HG02938 (cell line): ENCODE measurements at regions not wholly inside any gene's neighbourhood (a gene's known extent, or its start where the extent isn't known, plus 50 kb on each side); places are given as distances from the start of the nearest gene placed in this dataset.

Experiments
- ATAC-seq: cut with Tn5 transposase; IDR thresholded peaks from one replicate; pipeline ENCODE4 v1.9.1; 2021; ENCODE audit warnings: mild to moderate bottlenecking, moderate library complexity; ENCODE audit not compliant: unreplicated experiment

DNA sequence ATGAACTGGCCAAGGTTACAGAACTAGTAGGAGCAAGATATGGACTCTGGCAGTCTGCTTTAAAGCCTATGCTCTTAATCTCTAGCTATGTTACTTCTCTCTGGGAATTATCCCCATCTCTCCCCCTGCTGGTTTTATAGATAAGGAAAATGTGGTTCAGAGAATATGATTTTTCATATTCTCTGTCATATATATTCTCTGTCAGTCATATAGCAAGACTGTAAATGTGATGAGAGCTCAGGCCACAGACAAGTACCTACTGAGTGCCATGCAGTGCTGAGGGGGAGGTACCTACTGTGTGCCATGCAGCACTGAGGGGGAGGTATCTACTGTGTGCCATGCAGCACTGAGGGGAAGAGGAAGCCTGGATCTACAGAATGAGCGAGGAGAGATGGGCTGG, 220.3 kb upstream of the FGGY start:
- ATAC-seq, result no peak

DNA sequence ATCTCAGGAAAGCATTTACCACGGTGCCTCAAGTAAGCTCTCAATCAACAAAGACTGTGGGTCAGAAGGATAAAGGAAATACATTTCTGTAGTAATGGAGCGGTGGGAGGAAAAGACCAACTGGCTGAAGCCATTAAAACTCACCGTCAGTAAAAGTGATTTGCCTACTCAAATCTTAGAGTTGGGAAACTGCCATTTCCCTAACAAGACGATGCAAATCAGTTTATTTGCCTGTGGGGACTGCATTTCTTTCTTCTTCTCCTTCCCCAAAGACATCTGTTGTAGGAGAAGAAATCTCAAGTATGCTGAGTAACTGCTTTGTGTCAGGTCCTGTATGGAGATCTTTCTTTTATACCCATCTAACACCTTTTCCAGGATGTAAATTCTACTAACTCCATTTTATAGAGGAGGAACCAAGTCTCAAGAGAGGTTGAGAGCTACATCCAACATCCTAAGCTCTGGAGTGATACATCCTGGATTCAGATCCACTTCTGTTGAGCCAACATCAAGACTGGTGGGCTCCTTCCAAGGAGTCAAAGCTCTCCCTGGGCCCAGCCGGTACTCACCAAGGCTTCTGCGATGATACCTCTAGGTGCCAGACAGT, 219.3 kb upstream of the FGGY start:
- ATAC-seq, result no peak

DNA sequence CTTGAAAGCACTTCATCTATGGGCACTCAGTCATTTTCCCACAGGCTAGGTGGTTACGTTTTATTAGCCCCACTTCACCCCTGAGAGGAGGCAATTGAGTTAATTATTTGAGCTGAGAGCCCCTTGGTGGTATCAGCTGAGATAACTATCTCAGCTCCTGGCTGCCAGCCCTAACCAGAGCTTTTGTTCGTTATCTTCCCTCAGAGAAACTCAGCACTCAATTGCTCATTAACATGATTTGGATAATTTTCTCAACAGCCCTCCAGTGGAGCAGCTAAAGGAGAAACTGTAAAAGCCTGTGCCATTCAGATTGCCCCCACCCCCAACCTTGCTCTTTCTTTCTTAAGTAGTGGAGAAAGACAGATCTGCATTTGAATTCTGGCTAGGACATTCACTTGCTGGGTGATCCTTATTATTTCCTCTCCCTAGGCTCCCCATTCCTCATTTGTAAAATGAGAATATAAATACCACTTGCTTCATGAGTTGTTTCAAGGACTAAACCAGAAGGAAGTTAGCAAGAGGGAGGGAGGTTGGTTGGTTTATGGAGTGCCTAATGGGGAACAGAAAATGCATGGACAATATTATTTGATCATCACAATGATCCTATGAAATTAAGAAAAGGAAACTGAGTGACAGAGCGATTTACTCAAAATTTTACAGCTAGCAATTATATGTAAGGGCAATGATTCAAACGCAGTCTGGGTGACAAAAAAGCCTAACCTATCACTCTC, 218.7 kb upstream of the FGGY start:
- ATAC-seq, result no peak

DNA sequence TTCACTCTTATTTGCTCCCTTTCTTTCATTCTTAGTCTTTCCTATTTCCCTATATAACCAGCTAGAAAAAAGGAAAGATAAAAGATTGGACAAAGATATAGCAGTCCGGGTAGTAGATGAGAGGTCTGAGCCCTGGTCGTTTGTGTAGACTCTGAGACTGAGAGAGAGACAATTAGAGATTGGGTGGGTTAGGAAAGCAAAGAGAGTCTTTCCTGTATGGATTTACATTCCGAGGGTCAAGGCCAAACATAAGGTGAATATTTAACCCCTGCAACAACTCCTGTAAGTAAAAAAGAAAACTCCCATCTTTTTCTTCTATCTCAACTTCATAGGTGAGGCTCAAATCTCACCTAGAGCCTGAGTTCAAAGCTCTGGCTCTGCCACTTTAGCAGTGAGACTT, 218.0 kb upstream of the FGGY start:
- ATAC-seq, result no peak

DNA sequence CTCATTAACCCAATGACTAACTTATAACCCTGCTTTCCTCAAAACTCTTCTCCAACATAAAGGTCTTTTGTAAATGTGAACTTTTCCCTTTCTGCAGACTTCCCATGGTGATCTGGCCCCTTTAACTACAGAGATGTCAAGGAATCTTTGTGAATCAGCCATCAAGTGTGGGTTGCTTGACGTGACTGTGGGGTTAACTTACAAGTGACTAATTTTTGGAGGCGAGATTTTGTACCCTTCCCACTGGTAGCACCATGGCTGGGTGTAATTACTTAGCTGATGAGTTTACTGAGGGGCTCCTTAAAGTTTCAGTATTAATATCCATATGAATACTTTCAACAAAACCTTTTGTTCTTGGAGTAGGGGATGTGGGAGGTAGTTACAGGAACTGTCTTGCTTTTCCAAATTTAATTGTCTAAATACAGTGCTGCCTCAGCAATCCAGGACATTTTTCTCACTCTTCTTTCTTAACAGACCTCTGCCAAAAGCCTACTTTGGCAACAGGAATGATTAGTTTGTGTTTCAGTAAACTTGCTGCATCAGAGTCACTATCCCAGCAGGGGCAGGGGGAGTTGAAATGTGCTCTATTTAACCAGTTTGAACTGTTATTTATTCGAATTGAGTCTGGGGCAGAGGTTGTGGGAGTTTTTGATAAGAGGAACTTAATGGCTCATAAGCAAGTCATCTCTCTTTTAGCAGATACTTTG, 217.3 kb upstream of the FGGY start:
- ATAC-seq, result no peak

DNA sequence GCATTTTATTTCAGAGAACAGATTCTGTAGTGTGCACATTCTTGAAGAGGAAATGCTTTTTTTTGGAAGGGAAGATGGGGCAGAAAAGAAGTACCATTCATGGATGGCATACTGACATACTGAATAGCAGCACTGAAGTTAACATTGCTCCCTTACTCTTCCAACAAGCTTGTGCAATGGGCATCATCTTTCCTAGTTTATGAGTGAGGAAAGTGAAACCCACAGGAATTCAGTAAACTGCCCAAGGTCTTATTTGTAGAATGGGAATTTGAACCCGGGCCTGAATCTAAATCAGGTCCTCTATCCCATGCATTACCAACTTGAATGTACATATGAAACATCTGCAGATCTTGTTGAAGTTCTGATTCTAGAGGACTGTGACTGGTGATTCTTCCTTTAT, 215.7 kb upstream of the FGGY start:
- ATAC-seq, result no peak

DNA sequence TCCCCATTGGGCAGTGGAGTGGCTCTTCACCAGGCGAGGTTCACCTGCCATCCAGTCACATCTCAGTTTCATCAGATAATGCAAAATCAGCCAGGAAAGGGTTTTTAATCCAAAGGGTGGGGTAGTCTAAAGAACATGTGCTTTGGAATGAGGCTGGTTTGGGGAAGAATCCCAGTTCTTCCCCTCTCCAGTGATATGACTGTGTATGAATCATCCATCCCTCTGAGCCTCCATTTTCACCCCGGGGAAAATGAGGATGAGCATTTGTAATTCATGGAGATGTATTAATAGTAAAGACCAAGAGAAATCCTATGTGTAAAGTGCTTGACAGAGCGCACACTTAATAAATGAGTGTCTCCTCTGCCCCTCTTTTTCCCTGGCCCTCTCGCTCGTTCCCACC, 215.1 kb upstream of the FGGY start:
- no peak for ATAC-seq

DNA sequence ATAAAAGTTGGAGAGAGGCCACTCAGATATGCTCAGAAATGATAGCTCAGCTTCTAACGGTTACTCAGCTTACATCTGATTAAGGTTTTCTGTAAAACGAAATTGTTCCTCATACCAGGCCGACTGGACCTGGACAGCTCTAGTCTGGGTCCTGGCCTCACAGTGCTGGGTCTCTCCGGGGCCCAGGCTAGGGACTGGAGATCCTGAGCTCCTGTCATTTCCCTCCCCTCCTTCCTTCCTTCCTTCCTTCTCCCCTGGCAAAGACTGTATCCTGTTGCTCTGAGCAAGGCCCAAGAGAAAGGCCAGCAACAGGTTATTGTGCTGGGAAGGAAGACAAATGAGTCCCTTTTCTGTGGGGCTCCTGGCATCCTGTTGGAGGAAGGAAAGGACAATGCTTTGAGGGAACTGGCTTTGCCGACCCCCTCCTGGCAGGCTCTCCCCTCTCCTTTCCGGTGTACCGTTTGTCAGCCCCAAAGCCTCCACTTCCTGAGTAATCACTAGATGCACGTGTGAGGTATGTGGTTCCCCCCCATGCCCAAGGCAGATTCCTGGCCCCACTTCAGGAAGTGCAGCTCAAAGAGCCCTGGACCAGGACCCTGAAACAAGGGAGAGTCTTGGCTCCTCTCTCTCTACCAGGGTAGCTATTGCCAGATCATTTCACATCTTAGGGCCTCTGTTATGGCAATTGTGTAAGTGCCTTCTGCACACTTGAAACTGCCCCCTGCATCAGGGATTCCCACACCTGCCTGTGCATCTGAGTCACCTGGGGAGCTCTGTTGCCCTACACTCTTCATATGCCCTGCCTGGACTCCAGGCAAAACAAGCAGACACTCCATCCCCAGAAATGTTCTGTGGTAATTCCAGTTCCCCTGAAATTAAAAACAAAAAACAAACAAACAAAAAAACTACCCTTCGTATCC, 212.7 kb upstream of the FGGY start:
- ATAC-seq, result no peak

DNA sequence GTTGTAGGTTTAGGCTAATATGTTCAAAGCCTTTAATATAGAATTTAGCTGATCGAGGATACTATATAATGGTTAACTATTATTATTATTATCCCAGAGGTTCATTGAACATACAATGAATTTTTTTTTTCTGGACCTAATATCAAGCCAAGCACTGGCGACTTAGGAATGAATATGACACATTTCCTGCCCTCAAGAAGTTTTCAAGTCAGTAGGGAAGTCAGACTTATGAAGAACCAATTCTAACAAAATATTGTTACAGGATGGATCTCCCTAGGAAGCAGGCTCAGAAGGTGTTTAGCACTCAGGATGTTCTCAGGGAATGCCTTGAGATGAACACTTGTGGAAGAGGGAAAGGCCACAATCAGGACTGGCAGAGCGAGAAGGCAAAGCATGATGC, 211.8 kb upstream of the FGGY start:
- no peak for ATAC-seq

DNA sequence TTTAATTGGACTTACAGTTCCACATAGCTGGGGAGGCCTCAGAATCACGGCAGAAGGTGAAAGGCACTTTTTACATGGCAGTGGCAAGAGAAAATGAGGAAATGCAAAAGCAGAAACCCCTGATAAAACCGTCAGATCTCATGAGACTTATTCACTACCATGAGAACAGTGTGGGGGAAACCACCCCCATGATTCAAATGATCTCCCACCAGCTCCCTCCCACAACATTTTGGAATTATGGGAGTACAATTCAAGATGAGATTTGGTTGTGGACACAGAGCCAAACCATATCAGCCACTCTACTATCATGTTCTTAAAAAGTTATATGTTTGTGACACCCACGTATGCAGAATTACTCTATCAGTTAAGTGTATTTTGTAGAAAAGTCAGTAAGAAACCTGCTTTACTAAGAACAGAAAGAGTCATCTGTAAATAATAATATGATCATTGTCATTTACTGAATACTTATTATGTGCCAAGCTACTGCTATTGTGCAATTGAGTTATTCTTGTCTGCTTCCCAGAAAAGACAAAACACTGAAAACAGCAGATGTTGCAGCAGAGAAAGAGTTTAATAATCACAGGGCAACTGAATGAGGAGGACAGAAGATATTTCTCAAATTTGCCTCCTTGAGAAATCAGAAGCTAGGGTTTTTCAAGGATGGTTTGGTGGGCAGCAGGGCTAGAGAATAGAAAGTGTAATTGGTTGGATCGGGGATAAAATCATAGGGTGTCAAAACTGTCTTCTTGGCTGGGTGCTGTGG, 207.7 kb upstream of the FGGY start:
- ATAC-seq, result no peak

DNA sequence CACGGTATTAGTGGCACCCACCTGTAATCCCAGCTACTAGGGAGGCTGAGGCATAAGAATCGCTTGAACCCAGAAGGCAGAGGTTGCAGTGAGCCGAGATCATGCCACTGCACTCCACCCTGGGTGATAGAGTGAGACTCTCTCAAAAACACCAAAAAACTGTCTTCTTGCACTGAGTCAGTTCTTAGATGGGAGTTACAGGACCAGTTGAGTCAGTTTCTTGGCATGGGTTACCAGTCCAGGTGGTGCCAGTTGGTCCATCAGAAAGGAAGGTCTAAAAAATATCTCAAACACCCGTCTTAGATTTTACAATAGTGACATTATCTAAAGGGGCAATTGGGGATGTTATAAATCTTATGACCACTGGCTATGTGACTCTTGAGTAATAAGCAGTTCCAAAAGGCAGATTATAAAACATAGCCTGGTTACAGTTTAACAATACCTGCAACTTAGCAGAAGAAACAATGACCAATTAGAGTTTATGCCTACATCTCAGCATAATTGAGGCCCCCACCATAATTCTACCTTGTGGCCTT, 206.9 kb upstream of the FGGY start:
- no peak for ATAC-seq

DNA sequence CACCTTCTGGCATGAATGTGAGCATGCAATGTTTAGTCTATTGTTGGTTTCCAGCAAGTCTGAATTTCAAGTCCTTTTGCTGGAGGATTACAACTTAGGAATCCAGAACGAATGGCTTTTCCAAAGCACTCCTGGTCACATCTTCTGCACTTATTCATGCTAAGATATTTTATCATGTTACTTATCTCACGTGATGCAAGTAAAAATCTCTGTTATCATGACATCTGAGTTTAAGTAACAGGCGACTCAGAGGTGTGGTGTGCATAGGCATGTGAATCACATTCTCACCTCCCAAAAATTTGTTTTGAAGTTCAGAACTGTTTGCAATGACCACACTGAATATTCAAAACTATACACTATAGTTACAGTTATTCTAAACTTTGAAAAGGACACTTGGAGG, 204.8 kb upstream of the FGGY start:
- ATAC-seq, result no peak

DNA sequence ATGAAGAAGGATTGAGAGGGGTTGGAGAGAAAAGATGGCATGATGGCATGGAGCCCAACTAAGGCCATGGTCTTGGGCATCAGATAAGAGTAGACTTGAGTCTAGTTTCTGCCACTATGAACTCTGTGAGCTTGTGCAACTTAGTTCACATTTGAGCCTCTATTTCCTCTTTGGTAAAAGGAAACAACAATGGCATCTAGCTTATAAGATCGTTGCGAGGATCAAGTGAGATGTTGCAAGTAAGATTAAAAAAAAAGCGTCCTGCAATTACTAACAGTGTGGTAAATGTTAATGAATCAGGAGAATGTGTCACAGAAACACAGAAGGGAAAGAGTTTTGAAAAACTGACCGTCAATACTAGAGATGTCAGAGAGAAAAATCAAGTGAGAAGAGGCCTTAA, 202.9 kb upstream of the FGGY start:
- ATAC-seq, result no peak

DNA sequence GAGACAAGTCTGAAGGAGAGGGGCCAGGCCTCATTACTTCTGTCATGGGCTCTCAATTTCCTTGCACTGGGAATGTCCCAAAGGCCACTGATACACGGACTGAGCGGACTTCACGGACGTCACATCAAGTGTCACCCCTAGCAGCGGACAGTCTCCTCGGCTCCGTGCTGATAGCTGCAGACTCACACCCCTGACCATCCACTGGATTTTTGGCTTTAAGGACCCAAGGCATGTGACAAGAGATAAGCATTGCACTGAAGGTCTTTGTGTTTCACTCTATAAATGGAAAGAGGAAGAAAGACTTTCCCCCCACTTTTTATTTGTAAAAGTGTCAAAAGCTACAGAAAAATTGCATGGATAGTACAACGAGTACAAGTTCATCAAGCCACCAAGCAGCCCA, 200.4 kb upstream of the FGGY start:
- no peak for ATAC-seq

DNA sequence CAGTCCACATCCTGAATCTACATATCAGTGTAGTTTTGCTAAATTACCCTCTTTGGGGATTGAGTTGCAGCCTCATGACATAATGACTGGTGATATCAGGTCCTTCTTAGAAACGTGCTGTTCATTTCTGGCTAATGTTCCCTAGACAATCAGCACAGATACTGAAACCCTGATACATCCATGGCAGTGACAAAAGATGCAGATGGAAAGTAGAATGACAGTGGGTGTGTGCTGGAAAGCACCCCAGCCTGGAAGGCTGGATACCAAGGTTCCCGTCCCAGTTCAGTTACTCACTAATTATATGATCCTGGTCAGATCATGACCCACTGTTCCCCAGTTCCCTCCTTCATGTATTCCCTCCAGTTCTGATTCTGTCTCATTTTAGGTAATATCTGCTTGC, 198.2 kb upstream of the FGGY start:
- no peak for ATAC-seq

DNA sequence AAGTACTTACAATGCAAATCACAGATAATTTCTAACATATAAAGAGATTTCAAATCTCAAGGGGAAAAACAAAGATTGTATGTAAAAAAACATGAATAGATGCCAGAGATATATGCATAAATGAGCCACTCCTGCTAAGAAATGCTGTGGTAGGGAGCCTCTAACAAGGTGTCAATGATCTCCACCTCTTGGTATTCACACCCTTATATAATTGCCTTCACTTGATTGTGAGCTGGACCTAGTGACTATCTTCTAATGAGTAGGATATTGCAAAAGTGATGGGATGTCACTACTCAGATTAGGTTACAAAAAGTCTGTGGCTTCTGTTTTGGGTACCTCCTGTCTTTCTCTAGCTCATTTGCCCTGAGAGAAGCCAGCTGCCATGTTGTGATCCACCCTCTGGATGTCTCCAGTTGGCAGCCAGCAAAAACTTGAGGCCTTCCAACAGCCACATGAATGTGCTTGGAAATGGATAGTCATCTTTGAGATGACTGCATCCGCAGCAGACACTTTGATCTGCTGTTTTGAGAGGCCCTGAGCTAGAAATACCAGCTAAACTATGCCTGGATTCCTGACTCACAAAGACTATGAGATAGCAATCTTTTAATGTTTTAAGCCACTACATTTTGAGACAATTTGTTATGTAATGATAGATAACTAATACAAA, 196.1 kb upstream of the FGGY start:
- no peak for ATAC-seq

DNA sequence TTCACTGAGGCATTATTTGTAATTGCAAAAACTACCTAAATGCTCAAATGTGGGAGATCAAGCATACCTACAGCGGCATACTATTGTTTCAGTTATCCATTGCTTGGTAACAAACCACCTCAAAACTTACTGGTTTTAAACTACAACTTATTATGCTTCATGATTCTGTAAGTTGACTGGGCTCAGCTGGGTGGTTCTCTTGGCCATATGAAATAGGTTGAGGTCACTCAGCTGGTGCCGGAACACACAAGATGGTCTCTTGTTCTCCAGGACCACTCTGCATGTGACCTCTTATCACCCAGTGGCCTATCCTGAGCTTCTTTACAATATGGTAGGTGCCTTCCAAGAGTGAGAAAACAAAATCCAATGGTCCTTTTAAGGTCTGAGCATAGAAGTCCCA, 195.4 kb upstream of the FGGY start:
- ATAC-seq, result no peak

DNA sequence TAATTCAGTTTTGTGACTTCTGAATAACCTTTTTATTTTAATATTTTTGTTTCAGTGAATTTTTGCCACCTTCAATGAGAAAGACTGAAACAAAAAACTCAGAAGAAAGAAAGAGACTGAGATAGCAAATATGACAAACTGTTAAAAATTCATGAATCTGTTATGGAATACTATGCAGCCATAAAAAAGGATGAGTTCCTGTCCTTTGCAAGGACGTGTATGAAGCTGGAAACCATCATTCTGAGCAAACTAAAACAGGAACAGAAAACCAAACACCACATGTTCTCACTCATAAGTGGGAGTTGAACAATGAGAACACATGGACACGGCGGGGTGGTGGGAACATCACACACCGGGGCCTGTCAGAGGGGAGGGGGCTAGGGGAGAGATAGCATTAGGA, 193.4 kb upstream of the FGGY start:
- ATAC-seq, result no peak

DNA sequence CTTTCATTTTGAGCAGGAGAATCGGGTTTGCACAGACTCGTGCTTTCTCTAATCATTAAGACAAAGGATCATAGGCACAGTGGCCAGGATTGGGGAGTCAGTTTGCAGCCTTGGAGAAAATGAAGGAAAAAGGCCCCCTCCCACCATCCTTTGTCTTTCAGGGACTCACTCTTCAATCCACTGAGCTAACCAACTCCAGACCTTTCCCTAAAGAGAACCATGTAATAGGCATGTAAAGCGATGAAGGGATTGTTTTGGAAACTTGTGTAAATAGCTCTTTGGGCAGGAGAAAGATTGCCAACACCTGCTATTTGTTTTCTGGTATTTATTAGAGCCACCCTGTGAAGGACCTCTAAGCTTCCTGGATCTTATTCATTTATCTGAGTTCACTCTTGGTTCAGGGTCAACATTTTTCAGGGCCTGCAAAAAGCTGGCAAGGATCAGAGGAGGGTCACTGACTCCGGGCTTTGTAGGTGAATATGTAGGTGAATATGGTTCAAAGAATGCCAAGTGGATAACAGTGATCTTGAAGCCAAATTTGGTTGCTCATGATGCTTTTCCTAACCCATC, 192.6 kb upstream of the FGGY start:
- no peak for ATAC-seq
